CD4-positive, alpha-beta T cell treated with Interleukin-4 for 1 hour (primary cell): ENCODE measurements at regions not wholly inside any gene's neighbourhood (a gene's known extent, or its start where the extent isn't known, plus 50 kb on each side); places are given as distances from the start of the nearest gene placed in this dataset.
A peak's percentile ranks its signal among the peaks of the same experiment; 100 is the strongest.

Source experiments
- DNase-seq, 2 donors: peaks; one replicate each; pipeline ENCODE4 v3.0.0-alpha.2; 2020 to 2022

- DNase-seq = no peak
These were observed 734.4 kb downstream of the MAFB start for GRCh38 chr20:39954621-39955020.

- DNase-seq = no peak
These were observed 742.1 kb downstream of the MAFB start for GRCh38 chr20:39946931-39947330.

- DNase-seq = no peak
These were observed 742.8 kb downstream of the MAFB start for GRCh38 chr20:39946053-39946810.

DNA sequence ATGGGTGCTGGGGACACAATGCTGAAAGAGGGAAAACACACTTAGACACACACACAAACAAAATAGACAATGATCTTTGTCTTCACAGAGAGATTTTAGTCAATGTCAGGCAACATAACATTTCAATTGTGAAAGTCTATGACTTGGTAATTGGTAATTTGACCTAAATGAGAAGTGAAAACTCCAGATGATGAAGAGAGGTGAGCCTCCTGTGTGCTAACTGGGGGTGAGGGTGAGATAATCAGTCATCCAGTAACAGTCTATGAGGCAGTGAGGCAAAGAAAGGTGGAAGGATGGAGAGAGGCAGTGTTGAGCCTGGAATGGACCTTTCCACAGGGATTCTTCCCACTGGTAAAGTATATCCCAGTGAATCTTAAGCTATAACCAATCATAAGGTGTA, 744.2 kb downstream of the MAFB start:
- no peak for DNase-seq

GRCh38 chr20:39943336-39943735, 745.7 kb downstream of the MAFB start:
- no peak for DNase-seq

- no peak for DNase-seq
These were observed 747.8 kb downstream of the MAFB start for GRCh38 chr20:39941245-39941644.

DNA sequence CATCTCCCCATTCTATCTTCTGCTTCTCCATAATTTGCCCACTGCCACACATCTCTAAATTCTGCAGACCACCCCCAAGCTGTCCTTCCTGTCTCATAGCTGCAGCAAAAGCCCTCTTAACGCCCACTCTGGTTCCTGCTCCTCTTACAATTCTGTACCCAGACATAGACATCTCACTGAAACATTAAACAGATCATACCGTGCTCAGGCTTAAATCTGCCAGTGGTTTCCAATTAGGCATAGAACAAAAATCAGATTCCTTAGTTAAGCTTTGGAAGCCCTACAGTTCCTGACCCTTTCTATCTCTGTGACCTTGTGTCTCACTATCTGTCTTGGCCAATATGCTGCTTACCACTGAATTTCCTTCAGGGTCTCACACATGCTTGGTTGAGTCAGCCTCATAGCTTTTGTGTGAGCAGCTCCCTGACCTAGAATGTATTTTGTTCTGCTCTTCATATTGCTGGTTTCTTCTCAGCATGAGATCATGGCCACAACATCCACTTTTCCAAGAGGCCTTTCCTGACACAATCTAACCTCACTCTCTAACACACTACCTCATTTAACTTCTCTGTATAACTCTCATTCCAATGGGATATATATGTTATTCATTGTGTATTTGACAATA, 749.7 kb downstream of the MAFB start:
- no peak for DNase-seq

- no peak for DNase-seq
These were observed 752.6 kb downstream of the MAFB start for GRCh38 chr20:39936401-39936800.

DNA sequence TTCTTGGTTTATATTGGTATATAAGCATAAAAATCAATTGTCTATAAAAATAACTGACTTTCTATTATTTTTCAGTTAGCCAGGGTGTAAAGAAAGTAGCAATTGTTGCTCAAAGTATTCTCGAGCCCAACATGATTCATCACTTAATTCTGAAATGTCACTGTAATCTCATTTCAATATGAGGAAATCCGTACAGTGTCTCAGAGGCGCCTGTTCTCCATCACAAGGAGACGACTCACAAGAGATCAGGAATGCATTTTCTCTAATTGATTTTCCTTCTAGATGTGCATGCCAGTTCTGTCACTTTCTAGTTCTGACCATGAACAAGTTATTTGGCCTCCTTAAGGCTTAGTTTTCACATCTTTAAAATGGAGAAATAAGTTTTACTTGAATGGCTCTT, 753.1 kb downstream of the MAFB start:
- no peak for DNase-seq

DNA sequence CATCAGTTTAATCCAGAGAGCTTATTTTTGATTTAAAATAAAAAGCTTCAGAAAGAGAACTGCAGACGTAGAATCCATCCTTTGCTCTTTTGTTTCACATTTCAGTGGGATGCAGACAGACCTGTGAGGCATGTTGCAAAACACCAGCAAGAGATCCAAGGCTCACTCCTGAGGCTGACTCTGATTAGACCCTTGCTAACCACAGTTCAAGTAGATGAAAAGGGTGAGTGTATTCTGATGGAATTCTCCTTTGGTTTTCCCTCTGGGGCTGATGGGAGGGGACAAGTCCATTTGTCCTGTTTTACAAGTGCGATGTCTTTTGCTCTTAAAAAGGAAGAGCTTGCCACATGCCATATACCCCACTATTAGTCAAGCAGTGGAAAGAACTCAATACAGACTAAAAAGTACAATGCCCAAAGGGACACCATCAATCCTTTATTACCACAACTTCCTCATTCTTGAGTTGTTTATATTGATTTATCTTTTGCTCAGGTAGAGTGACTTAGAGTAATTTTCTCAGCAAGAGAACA, 772.7 kb downstream of the MAFB start:
- DNase-seq = no peak

DNA sequence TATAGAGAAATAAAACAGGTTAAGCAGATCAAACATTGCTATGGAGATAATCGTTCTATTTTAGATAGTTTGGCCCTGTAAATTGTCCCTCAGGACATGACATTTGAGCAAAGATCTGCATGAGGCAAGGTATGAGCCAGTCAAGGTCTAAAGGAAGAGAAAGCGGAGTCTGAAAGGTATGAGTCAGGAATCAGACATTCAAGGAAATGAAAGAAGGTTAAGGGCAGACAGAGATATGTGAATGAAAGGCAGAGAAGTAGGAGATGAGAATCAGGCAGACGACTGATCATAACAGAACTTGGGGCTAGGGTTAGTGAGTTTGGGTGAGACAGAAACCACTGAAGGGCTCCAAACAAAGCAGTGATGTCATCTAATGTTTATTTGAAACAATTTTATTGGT, 775.8 kb downstream of the MAFB start:
- DNase-seq = no peak

DNA sequence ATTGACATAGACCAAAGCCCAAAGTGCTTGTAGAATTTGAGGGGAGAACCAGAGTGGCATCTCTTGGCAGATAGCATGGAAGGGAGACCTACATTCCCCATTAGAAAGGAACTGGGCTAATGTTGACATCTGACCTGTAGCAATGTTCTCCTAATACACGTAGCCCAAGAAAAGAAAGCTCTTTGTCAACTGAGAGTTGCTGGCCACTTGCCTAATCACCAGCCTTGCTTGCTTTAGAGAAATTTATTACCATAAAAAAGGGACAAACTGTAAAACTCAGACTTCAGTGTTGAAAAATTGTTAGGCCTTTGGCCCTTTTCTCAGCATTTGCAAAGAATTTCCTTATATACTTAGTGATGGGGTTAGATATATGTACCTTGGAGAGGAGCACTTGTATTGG, 777.5 kb downstream of the MAFB start:
- DNase-seq = no peak

- DNase-seq = no peak
These were observed 778.5 kb downstream of the MAFB start for GRCh38 chr20:39910536-39910935.

DNA sequence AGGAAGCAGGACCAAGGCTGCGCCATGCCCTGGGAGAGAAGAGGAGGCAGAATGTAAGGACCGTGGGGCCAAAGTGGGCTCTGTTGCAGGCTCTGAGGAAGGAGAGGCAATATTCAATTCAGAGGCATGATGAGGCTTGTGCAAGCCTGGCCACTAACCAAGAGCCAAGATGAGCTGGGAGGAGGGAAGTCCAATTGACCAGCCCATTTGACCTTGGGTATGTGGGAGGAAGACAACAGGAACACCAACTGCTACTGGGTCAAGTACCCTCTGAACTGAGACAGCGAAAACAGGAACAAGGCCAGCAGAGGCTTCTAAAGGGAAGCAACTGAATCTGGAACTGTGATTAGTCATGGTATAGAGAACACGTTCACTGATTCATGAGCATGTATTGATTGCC, 779.6 kb downstream of the MAFB start:
- DNase-seq = peak in 1 of 2 donors; percentile 11

GRCh38 chr20:39904476-39905112, 784.4 kb downstream of the MAFB start:
- no peak for DNase-seq

DNA sequence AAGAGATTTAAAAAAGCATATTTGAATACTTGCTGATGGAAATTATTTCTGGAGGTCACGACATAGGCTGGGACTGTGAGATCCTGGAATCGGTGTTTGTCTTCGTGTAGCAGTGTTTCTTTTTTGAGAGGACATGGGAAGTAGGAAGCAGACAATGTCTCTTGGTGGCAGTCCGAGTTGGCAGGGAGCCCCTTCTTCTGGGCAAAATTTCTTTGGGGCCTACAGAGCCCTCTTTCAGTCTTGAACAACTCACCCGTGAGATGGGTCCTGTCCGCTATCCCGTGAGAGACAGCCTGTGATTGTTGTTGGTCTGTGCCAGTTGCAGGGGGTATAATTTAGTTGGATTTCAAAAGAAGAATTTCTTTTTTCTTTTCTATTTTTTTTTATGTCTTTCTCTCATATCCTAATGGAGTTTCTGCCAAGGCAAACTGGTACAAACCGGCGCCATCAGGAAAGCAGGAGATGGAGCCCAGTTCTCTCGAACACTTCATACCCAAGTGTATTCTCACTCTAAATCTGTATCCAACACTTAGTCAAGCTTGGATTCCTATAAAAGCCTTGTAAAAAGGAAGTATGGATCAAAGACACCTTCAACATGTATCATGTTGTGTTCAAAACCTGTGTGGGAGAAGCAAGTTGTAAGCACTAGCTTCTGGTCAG, 785.1 kb downstream of the MAFB start:
- no peak for DNase-seq

DNA sequence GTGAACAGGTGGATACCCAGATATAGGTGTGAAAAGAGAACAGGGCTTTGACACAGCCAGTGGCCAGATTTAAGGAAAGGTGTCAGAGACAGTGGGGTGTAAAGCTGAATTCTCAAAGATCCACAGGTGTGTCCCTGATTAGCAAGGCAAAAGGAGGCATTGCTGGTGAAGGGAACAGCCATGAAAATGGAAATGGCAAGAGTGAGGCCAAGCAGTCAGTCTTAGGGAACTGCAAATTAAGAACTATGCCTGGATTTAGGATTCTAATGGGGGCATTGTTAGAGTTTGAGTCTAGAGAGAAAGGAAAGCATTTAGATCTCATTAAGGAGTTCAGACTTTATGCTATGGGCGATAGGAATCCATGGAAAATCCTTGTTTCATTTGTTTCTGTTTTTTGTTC, 789.2 kb downstream of the MAFB start:
- DNase-seq = no peak

DNA sequence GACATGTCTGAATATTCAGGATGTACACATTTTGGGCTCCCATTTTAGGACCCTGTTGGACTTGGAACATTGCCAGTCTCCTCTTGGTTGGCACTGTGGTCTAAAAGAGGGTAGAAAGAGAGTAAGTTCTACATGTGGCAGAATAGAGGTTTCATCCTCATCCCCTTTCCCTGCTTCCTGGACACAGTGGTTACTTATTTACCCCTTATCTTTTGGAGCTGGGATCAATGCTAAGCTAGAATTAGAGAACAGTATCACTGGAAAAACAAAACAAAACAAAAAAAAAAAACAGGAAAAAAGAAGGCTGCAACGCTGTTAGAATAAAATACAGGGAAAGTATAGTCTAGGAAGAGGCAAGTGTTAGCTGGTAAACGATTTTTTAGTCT, 790.6 kb downstream of the MAFB start:
- DNase-seq = no peak

GRCh38 chr20:39897781-39898466, 791.1 kb downstream of the MAFB start:
- DNase-seq = no peak

DNA sequence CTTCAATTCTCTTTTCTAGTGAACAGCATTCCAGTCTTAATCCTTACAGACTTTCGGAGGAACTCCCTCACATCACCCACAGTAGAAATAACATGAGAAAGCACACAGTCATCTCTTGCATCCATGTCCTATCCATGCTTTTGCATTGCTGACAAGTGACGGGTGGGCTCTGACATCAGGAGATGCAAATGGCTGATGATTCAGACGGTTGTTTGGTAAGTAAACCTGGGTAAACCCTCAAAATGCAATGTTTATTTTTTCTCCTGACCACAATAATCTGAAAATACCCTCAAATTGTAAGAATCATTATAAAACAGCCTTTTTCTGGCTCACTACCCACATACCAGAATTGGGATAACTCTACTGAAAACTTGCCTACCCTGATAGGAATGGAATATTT, 792.0 kb downstream of the MAFB start:
- DNase-seq = no peak

DNA sequence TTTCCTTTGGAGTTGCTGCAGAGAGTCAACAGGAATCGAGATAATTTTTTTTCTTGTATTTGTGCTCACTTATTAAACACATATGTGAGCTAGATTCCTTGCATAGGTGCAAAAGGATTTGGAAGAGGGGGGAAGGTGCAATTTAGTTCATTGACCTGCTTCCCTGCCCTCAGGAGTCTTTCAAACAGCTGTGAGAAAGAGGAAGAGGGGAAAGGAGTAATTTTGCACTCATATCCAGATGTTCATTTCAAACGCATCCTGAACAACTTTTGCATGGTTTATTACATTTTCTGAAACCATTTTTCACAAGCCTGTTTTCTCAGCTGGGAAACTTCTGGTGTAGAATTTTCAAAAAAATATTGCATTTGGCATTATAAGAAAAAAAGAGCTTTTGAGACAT, 795.0 kb downstream of the MAFB start:
- DNase-seq = no peak

DNA sequence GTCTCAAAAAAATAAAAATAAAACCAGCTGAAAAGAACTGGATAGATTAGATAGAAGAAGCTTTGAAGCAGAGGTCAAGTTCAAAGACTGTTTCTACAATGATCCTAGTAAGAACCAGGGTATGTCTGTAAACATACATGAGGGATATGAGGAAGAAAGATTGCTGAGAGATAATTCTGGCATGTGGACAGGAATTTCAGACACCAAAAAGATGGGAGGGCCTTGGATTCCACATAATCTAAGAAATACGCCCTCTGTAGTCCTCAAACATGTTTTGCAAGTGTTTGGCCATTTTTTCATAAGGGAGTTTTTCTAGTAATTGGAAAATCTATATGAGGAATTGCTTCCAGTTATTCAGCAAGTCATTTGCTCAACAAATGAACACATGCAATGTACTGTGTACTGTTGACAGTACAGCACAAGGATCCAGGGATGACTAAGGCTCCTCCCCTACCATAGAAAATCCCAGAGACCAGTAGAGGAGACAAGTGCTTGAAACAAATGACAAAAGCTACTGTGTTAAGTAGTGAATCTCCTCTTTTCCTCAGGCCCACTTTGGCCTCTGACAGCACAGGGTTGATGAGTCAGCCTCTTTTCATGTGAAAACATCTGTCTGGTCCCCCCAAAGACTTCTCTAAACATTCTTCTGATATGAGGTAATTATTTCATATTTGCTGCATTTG, 795.9 kb downstream of the MAFB start:
- no peak for DNase-seq
